Astrocyte (in vitro differentiated cells and primary cell): ENCODE measurements at regions not wholly inside any gene's neighbourhood (a gene's known extent, or its start where the extent isn't known, plus 50 kb on each side); places are given as distances from the start of the nearest gene placed in this dataset.

ENCODE experiments used
- EZH2 ChIP-seq: IDR thresholded peaks from 2 replicates; pipeline ENCODE4 v1.6.1; 2012; ENCODE audit warnings: mild to moderate bottlenecking, low read length, inconsistent platforms; ENCODE audit not compliant: insufficient read depth
- TF ChIP-seq, protein P1 (sequence below): IDR thresholded peaks from 2 replicates; pipeline ENCODE4 v1.5.1; 2011; ENCODE audit warnings: low read depth, mild to moderate bottlenecking, inconsistent platforms, low read length, moderate library complexity; ENCODE audit not compliant: insufficient read depth

GRCh38 chr13:90518417-90518816 lies 829.1 kb upstream of the MIR17HG start:
- TF ChIP-seq, protein P1, sequence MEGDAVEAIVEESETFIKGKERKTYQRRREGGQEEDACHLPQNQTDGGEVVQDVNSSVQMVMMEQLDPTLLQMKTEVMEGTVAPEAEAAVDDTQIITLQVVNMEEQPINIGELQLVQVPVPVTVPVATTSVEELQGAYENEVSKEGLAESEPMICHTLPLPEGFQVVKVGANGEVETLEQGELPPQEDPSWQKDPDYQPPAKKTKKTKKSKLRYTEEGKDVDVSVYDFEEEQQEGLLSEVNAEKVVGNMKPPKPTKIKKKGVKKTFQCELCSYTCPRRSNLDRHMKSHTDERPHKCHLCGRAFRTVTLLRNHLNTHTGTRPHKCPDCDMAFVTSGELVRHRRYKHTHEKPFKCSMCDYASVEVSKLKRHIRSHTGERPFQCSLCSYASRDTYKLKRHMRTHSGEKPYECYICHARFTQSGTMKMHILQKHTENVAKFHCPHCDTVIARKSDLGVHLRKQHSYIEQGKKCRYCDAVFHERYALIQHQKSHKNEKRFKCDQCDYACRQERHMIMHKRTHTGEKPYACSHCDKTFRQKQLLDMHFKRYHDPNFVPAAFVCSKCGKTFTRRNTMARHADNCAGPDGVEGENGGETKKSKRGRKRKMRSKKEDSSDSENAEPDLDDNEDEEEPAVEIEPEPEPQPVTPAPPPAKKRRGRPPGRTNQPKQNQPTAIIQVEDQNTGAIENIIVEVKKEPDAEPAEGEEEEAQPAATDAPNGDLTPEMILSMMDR: no peak
- no peak for TF ChIP-seq EZH2
